Erythroblast (primary cell): ENCODE measurements at regions not wholly inside any gene's neighbourhood (a gene's known extent, or its start where the extent isn't known, plus 50 kb on each side); places are given as distances from the start of the nearest gene placed in this dataset.

Source experiments
- GATA1 ChIP-seq: IDR thresholded peaks from 2 replicates; pipeline ENCODE4 v1.6.1; 2011; ENCODE audit warnings: low read depth, mild to moderate bottlenecking, control low read depth, low read length, moderate library complexity
- POLR2A ChIP-seq: IDR thresholded peaks from 2 replicates; pipeline ENCODE4 v1.6.1; 2011; ENCODE audit warnings: mild to moderate bottlenecking, low read length

- TF ChIP-seq POLR2A = no peak
- TF ChIP-seq GATA1 = no peak
These were observed 475.0 kb upstream of the SULF2 start for GRCh38 chr20:48260129-48260756.
